ENCODE measurements at regions not wholly inside any gene's neighbourhood (a gene's known extent, or its start where the extent isn't known, plus 50 kb on each side); places are given as distances from the start of the nearest gene placed in this dataset.

- no peak for DNase-seq (ENCODE audit: low read depth in 2 of 2)
Observed at GRCh38 chr7:52061666-52062065, 745.1 kb upstream of the COBL start.

GRCh38 chr7:52053525-52053924, 736.9 kb upstream of the COBL start:
- DNase-seq (ENCODE audit: low read depth in 2 of 2) = no peak

- DNase-seq (ENCODE audit: low read depth in 2 of 2) = no peak
Observed at GRCh38 chr7:52030722-52031121, 714.1 kb upstream of the COBL start.

GRCh38 chr7:52026140-52026539, 709.5 kb upstream of the COBL start:
- no peak for DNase-seq (ENCODE audit: low read depth in 2 of 2)

GRCh38 chr7:52021343-52021742, 704.7 kb upstream of the COBL start:
- DNase-seq (ENCODE audit: low read depth in 2 of 2) = no peak

GRCh38 chr7:52018680-52019054, 702.1 kb upstream of the COBL start:
- DNase-seq (ENCODE audit: low read depth in 2 of 2) = no peak

GRCh38 chr7:52017802-52018679, 701.4 kb upstream of the COBL start:
- DNase-seq (ENCODE audit: low read depth in 2 of 2) = no peak

GRCh38 chr7:52009181-52009580, 692.6 kb upstream of the COBL start:
- DNase-seq (ENCODE audit: low read depth in 2 of 2) = no peak

- no peak for DNase-seq (ENCODE audit: low read depth in 2 of 2)
Observed at GRCh38 chr7:52006674-52007073, 690.1 kb upstream of the COBL start.

GRCh38 chr7:52005613-52006012, 689.0 kb upstream of the COBL start:
- no peak for DNase-seq (ENCODE audit: low read depth in 2 of 2)

- no peak for DNase-seq (ENCODE audit: low read depth in 2 of 2)
Observed at GRCh38 chr7:51995596-51996179, 679.1 kb upstream of the COBL start.

GRCh38 chr7:51982653-51983052, 666.0 kb upstream of the COBL start:
- no peak for DNase-seq (ENCODE audit: low read depth in 2 of 2)

- DNase-seq (ENCODE audit: low read depth in 2 of 2) = no peak
Observed at GRCh38 chr7:51980812-51981211, 664.2 kb upstream of the COBL start.

GRCh38 chr7:51980313-51980712, 663.7 kb upstream of the COBL start:
- DNase-seq (ENCODE audit: low read depth in 2 of 2) = no peak

- no peak for DNase-seq (ENCODE audit: low read depth in 2 of 2)
Observed at GRCh38 chr7:51977913-51978312, 661.3 kb upstream of the COBL start.

- DNase-seq (ENCODE audit: low read depth in 2 of 2) = no peak
Observed at GRCh38 chr7:51973939-51974338, 657.3 kb upstream of the COBL start.

- DNase-seq (ENCODE audit: low read depth in 2 of 2) = no peak
Observed at GRCh38 chr7:51973071-51973470, 656.5 kb upstream of the COBL start.

- no peak for DNase-seq (ENCODE audit: low read depth in 2 of 2)
Observed at GRCh38 chr7:51970961-51971665, 654.5 kb upstream of the COBL start.

- DNase-seq (ENCODE audit: low read depth in 2 of 2) = no peak
Observed at GRCh38 chr7:51968461-51968860, 651.9 kb upstream of the COBL start.

GRCh38 chr7:51965454-51965853, 648.8 kb upstream of the COBL start:
- no peak for DNase-seq (ENCODE audit: low read depth in 2 of 2)

GRCh38 chr7:51961804-51962203, 645.2 kb upstream of the COBL start:
- DNase-seq (ENCODE audit: low read depth in 2 of 2) = no peak

GRCh38 chr7:51950813-51951212, 634.2 kb upstream of the COBL start:
- DNase-seq (ENCODE audit: low read depth in 2 of 2) = no peak

Data from stimulated activated CD4-positive, alpha-beta T cell treated with anti-CD3 and anti-CD28 coated beads, Interleukin-4, amount 100 ng/mL, for 48 hours (primary cell).